Osteoblast (primary cell): ENCODE measurements at regions not wholly inside any gene's neighbourhood (a gene's known extent, or its start where the extent isn't known, plus 50 kb on each side); places are given as distances from the start of the nearest gene placed in this dataset.

ENCODE experiments used
- DNase-seq: peaks from one replicate; pipeline ENCODE4 v3.0.0; 2011; ENCODE audit warnings: low spot score, mixed read lengths; ENCODE audit not compliant: insufficient read length; ENCODE audit errors: missing footprints
- H2AFZ ChIP-seq: 2 replicates; pipeline ENCODE4 v1.6.0; 2011; ENCODE audit warnings: mild to moderate bottlenecking, low read length
- H3K27ac ChIP-seq: 2 replicates; pipeline ENCODE4 v1.5.1; 2011; ENCODE audit warnings: mild to moderate bottlenecking, low read depth, low read length, moderate library complexity
- H3K27me3 ChIP-seq: 2 replicates; pipeline ENCODE4 v1.6.0; 2012; ENCODE audit warnings: mild to moderate bottlenecking, control low read depth, inconsistent platforms, low read length, moderate library complexity; ENCODE audit not compliant: insufficient read depth
- H3K36me3 ChIP-seq: 2 replicates; pipeline ENCODE4 v1.5.1; 2011; ENCODE audit warnings: mild to moderate bottlenecking, low read length, control low read depth, moderate library complexity; ENCODE audit not compliant: insufficient read depth
- H3K4me1 ChIP-seq: 2 replicates; pipeline ENCODE4 v1.5.1; 2011; ENCODE audit warnings: mild to moderate bottlenecking, low read length, control low read depth, moderate library complexity; ENCODE audit not compliant: insufficient read depth
- H3K4me2 ChIP-seq: 2 replicates; pipeline ENCODE4 v1.6.0; 2011; ENCODE audit warnings: mild to moderate bottlenecking, low read length; ENCODE audit not compliant: insufficient read depth
- H3K4me3 ChIP-seq: fragments of 200-600 bp; sonication (generic); 3 replicates; pipeline ENCODE4 v1.5.1; 2012; ENCODE audit warnings: mild to moderate bottlenecking, low read length, inconsistent platforms; ENCODE audit not compliant: insufficient read depth
- H3K79me2 ChIP-seq: 2 replicates; pipeline ENCODE4 v1.6.0; 2012; ENCODE audit warnings: mild to moderate bottlenecking, low read length, control low read depth, inconsistent platforms; ENCODE audit not compliant: insufficient read depth
- H3K9me3 ChIP-seq: 2 replicates; pipeline ENCODE4 v1.5.1; 2011; ENCODE audit warnings: low read depth, low read length, control low read depth
- H4K20me1 ChIP-seq: 2 replicates; pipeline ENCODE4 v1.6.0; 2012; ENCODE audit warnings: mild to moderate bottlenecking, low read length, control low read depth; ENCODE audit not compliant: insufficient read depth
- TF ChIP-seq, protein P1 (sequence below): IDR thresholded peaks from 2 replicates; pipeline ENCODE4 v1.5.1; 2011; ENCODE audit warnings: mild to moderate bottlenecking, low read depth, low read length, moderate library complexity; ENCODE audit errors: extremely low read depth

DNA sequence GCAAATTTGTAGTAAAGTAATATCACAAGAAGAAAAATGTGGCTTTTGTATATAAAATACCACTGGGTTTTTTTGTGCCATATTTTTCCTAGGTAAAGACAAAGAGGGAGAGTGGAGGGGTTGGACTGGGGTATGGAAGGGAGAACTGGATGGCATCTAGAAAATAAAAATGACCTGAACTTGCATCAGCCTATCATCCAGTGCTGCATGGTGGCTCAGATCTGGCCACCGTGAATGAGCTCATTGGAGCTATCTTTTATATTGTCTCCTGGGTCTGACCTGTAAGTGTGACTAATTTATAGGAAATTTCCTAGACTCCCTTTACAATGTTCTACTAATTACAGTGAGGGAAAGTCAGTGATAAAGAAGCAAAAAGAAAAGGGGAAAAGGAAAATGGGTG, 369.0 kb downstream of the TMEM182 start:
- H4K20me1 ChIP-seq = no peaks in the 10 kb centered on the region
- H3K27ac ChIP-seq = no peak overlapping the region
- no peak overlapping the region for H2AFZ ChIP-seq
- TF ChIP-seq, protein P1, sequence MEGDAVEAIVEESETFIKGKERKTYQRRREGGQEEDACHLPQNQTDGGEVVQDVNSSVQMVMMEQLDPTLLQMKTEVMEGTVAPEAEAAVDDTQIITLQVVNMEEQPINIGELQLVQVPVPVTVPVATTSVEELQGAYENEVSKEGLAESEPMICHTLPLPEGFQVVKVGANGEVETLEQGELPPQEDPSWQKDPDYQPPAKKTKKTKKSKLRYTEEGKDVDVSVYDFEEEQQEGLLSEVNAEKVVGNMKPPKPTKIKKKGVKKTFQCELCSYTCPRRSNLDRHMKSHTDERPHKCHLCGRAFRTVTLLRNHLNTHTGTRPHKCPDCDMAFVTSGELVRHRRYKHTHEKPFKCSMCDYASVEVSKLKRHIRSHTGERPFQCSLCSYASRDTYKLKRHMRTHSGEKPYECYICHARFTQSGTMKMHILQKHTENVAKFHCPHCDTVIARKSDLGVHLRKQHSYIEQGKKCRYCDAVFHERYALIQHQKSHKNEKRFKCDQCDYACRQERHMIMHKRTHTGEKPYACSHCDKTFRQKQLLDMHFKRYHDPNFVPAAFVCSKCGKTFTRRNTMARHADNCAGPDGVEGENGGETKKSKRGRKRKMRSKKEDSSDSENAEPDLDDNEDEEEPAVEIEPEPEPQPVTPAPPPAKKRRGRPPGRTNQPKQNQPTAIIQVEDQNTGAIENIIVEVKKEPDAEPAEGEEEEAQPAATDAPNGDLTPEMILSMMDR = no peak
- H3K4me2 ChIP-seq = no peak overlapping the region
- no peaks in the 10 kb centered on the region for H3K79me2 ChIP-seq
- no peaks in the 10 kb centered on the region for H3K36me3 ChIP-seq
- DNase-seq = no peak
- H3K9me3 ChIP-seq = no peaks in the 10 kb centered on the region
- no peak overlapping the region for H3K4me3 ChIP-seq
- H3K4me1 ChIP-seq = no peaks in the 10 kb centered on the region
- no peaks in the 10 kb centered on the region for H3K27me3 ChIP-seq

DNA sequence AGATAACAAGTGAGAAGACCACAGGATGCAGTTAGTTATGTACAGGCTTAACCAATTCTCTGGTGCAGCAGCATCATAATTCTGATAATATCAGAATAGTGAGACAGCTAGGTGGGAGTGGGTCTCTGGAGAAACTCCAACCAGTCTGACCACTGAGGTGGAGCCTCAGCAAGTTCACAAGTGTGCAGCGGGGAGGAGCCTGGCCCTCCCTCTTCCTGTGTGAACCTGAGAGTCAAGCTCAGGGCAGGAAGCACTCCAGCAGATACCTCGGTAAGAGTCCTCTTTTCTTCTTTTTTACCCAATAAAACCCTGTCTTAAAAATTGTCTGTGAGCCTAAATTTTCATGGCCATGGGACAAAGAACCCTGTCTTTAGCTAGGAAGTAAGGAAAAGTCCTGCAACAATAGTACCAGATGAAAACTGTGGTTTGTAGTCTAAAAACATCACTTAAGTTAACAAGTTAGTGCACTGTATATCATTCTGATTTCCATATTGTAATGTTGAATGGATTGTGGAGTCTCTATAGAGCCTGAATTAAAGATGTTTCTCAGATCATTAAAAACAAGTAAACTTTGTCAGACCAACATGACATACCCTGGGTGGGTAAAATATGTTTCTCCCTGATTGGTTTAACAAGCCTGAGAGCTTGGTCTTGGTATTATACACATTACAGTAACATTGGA, 370.8 kb downstream of the TMEM182 start:
- H3K27me3 ChIP-seq = no peaks in the 10 kb centered on the region
- no peak overlapping the region for H3K4me2 ChIP-seq

DNA sequence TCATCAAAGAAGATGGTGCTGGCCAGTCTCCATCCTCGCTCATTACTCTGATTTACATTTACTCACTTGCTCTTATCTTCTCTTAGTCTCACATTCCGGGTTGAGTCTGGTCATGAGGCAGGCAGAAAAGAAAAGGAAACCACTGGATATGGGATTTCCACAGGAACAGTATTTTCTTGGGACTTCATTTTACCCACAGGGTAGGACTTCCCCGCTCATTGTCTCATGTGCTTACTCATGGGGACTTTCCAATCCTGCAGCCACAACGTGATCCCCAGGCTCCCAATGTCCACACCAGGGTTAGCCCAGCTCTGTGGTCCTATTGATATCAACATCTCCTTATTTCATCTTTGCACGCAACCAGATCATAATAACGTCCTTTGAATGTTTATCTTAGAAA, 373.8 kb downstream of the TMEM182 start:
- TF ChIP-seq, protein P1 = no peak
- Histone ChIP-seq H3K4me1 (no peaks in the 10 kb centered on the region), H3K4me2 (no peak overlapping the region), H3K27me3 (no peaks in the 10 kb centered on the region), H3K79me2 (no peaks in the 10 kb centered on the region), H4K20me1 (no peaks in the 10 kb centered on the region), H3K4me3 (no peak overlapping the region), H3K9me3 (no peaks in the 10 kb centered on the region), H3K36me3 (no peaks in the 10 kb centered on the region), H2AFZ (no peak overlapping the region), H3K27ac (no peak overlapping the region)
- peak; percentile 37 for DNase-seq

More for the DNA sequence above, 370.8 kb downstream of the TMEM182 start:
- H3K9me3 ChIP-seq = no peaks in the 10 kb centered on the region
- H3K36me3 ChIP-seq = no peaks in the 10 kb centered on the region
- H3K27ac ChIP-seq = no peak overlapping the region
- H3K4me3 ChIP-seq = no peak overlapping the region
- no peak for DNase-seq
- no peak overlapping the region for H2AFZ ChIP-seq
- H3K4me1 ChIP-seq = no peaks in the 10 kb centered on the region
- no peaks in the 10 kb centered on the region for H3K79me2 ChIP-seq
- no peaks in the 10 kb centered on the region for H4K20me1 ChIP-seq
- TF ChIP-seq, protein P1 = no peak

DNA sequence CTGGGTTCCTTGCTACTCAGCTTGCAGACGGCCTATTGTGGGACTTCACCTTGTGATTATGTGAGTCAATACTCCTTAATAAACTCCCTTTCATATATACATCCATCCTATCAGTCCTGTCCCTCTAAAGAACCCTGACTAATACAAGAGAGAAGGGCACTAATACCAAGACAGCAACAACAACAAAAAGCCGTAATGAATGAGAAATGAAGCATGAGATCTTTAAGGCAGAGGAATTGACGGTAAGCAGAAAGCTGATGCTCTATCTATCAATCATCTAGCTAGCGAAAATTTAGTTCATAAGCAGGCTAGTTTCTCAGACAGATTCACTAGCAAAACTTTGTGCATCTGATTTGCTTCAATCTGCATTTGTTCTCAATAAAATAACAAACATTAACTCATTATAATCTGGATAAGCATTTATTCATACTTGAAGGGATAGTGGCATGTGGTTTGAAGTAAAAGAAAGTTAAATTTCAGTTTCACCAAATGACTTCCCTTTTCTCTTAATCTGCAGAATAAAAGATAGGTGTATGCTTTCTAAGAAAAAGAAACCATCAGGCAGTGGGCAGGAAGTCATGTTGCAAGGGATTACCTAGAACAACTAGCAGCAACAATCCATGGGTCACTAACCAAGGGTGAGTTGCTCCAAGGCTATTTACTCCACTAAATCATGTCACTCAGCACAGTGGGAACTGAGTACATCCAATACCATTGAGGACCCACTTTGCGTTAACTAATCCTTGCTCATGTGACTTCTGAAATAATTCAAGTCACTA, 376.5 kb downstream of the TMEM182 start:
- Histone ChIP-seq H3K4me1 (no peaks in the 10 kb centered on the region), H3K27me3 (no peaks in the 10 kb centered on the region), H2AFZ (no peak overlapping the region), H4K20me1 (no peaks in the 10 kb centered on the region), H3K36me3 (no peaks in the 10 kb centered on the region), H3K27ac (no peak overlapping the region), H3K4me2 (no peak overlapping the region), H3K79me2 (no peaks in the 10 kb centered on the region), H3K4me3 (no peak overlapping the region), H3K9me3 (no peaks in the 10 kb centered on the region)
- no peak for DNase-seq
- TF ChIP-seq, protein P1 = no peak
